ENCODE measurements at regions not wholly inside any gene's neighbourhood (a gene's known extent, or its start where the extent isn't known, plus 50 kb on each side); places are given as distances from the start of the nearest gene placed in this dataset.

GRCh38 chr2:71785516-71785981 is 332.2 kb downstream of the DYSF start:
- POLR2A ChIA-PET (ENCODE audit: partially characterized antibody): interaction anchor here (1.4 kb wide), 1 partner anchor 344 kb away, joined by 3 read pairs; no protein-coding TSS in a partner anchor
- H3K27ac ChIP-seq (ENCODE audit: low read depth, low read length): no peak overlapping the region
- 90% methylated on average over 12 of the region's 23 CpGs; no CpG with 5 or more reads in 1 of the 2 experiments for whole genome bisulfite sequencing, 2 experiments (ENCODE audit: extremely low coverage in 1 of 2, insufficient coverage in 1 of 2, insufficient read length in 1 of 2, insufficient replicate concordance in 2 of 2, low coverage in 1 of 2, low lambda C conversion rate in 2 of 2, missing lambda C conversion rate in 1 of 2)
- peak in 1 of 2 experiments; percentile 42 for DNase-seq (ENCODE audit: low read depth in 1 of 2, low spot score in 2 of 2)
- no peaks in the 10 kb centered on the region for H3K23me2 ChIP-seq (ENCODE audit: low read depth, low read length)
- CTCF ChIA-PET (ENCODE audit: partially characterized antibody): interaction anchor here (0.6 to 3.6 kb wide), 6 partner anchors 11 to 239 kb away, joined by 3 to 12 read pairs (median 4); no protein-coding TSS in a partner anchor
- H2BK15ac ChIP-seq (ENCODE audit: low read length): no peak overlapping the region
- H2AK5ac ChIP-seq (ENCODE audit: low read depth, low read length): no peak overlapping the region
- H2BK5ac ChIP-seq (ENCODE audit: low read depth, low read length): no peak overlapping the region
- no peaks in the 10 kb centered on the region; the same call in 1 of the 2 replicates for H3K79me1 ChIP-seq (ENCODE audit: low read depth, low read length)
- FAIRE-seq: no peak
- no peaks in the 10 kb centered on the region for H3K27me3 ChIP-seq (replicated peaks in 1 of 4; ENCODE audit: control insufficient read depth in 3 of 4, extremely low read depth in 1 of 4, insufficient read depth in 3 of 4, low read length in 3 of 4)
- H4K5ac ChIP-seq (ENCODE audit: insufficient read length, low read depth, low read length): no peak overlapping the region
- no peak overlapping the region for H4K91ac ChIP-seq (replicated peaks; ENCODE audit: insufficient read length, low read length)
- no peak overlapping the region for H3K4me2 ChIP-seq (ENCODE audit: insufficient read depth in 1 of 2, low read depth in 2 of 2, low read length in 2 of 2)
- H3K4me1 ChIP-seq (replicated peaks in 1 of 4; ENCODE audit: control insufficient read depth in 3 of 4, insufficient read depth in 4 of 4, low read length in 3 of 4): no peaks in the 10 kb centered on the region
- H3K56ac ChIP-seq (replicated peaks; ENCODE audit: insufficient read length, low read depth, low read length): no peak overlapping the region
- no peaks in the 10 kb centered on the region for H3K9me3 ChIP-seq (ENCODE audit: insufficient read depth in 2 of 2, low read depth in 1 of 2, low read length in 1 of 2)
- no peak overlapping the region for H2BK20ac ChIP-seq (ENCODE audit: low read length)
- H4K20me1 ChIP-seq (replicated peaks in 1 of 2; ENCODE audit: control insufficient read depth in 1 of 2, insufficient read depth in 2 of 2, low read length in 2 of 2): no peaks in the 10 kb centered on the region
- H4K8ac ChIP-seq (ENCODE audit: extremely low read depth, insufficient read depth, low read length): no peak overlapping the region
- H3K4ac ChIP-seq (replicated peaks; ENCODE audit: insufficient read length, low read depth, low read length): no peak overlapping the region
- H3K9ac ChIP-seq (replicated peaks in 1 of 4; ENCODE audit: extremely low read depth in 1 of 4, low read depth in 3 of 4, low read length in 3 of 4): no peak overlapping the region
- H3K36me3 ChIP-seq (ENCODE audit: control insufficient read depth in 2 of 4, insufficient read depth in 4 of 4, low read length in 3 of 4): no peaks in the 10 kb centered on the region
- no peak overlapping the region for H2BK120ac ChIP-seq (replicated peaks; ENCODE audit: low read depth, low read length)
- no peak overlapping the region for H3K18ac ChIP-seq (ENCODE audit: extremely low read depth, low read length)
- H2AFZ ChIP-seq (ENCODE audit: low read length): no peak overlapping the region
- no peak overlapping the region for H3K4me3 ChIP-seq (ENCODE audit: extremely low read depth in 1 of 4, insufficient read depth in 2 of 4, low read depth in 3 of 4, low read length in 4 of 4)
- no peak overlapping the region for H3K23ac ChIP-seq (ENCODE audit: insufficient read length)
- H3K14ac ChIP-seq (ENCODE audit: insufficient read length): no peak overlapping the region
- H2BK12ac ChIP-seq (ENCODE audit: low read depth, low read length): no peak overlapping the region
- H3K79me2 ChIP-seq (ENCODE audit: control insufficient read depth in 1 of 2, insufficient read depth in 2 of 2, low read length in 2 of 2): no peaks in the 10 kb centered on the region
